COLO668 (cell line): ENCODE measurements at regions not wholly inside any gene's neighbourhood (a gene's known extent, or its start where the extent isn't known, plus 50 kb on each side); places are given as distances from the start of the nearest gene placed in this dataset.

Experiments
- DNase-seq: peaks from one replicate; lab custom pipeline; 2025; ENCODE audit not compliant: unreplicated experiment; lab: John Stamatoyannopoulos, UW

DNA sequence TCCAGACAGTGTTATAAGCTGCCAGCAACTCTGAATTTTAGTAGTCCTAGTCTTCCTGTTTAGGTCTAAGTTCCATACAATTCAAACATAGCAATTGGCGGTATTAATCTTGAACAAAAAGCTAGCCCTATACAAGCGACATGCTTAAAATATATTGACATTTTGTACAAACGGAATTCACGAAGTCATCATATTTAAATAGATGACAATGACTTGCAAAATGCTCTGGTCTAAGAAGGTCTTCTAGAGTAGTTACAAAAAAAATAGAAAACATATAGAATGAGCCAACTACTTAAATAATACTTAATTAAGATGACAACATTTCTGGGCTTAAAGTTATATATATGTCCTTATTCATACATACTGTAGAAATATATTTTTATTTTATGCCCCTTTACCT lies 446.6 kb downstream of the ANKRD7 start:
- no peak for DNase-seq

DNA sequence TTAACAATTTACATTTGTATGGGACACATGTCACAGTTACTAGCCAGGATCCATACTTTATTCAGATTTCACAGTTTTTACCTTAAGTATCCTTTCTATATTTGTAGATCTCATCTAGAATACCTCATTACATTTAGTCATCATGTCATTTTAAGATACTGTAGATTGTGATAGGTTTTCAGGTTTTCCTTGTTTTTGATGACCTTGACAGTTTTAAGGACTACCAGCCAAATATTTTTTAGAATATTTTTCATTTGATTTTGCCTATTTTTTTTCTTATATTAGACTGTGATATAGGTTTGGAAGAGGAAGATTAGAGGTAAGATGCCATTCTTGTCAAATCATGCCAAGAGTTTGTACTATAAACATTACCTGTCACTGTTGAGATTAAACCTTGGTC lies 460.3 kb downstream of the ANKRD7 start:
- DNase-seq: no peak

DNA sequence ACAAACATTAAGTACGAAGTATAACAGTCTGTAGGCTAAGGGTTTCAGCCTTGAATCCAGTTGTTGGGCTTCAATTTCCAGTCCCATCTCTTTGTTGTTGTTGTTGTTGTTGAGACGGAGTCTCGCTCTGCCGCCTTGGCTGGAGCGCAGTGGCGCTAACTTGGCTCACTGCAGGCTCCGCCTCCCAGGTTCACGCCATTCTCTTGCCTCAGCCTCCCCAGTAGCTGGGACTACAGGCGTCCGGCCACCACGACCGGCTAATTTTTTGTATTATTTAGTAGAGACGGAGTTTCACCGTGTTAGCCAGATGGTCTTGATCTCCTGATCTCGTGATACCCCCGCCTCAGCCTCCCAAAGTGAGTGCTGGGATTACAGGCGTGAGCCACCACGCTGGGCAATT lies 464.9 kb downstream of the ANKRD7 start:
- no peak for DNase-seq

DNA sequence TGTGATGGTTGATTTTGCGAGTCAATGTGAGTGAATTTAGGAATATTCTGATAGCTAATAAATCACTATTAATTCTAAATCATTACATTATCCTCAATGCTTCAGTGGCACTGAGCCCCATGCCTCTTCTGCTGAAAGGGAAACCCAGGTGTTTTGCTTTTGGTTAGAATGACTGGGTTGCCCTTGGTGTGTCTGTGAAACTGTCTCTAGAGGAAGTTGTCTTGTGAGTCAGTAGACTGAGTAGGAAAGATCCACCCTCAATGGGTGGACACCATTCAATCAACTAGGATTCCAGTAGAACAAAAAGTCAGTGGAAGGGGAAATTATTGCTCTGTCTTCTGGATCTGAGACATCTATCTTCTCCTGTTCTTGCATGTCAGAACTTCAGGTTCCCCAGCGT lies 472.4 kb downstream of the ANKRD7 start:
- no peak for DNase-seq

DNA sequence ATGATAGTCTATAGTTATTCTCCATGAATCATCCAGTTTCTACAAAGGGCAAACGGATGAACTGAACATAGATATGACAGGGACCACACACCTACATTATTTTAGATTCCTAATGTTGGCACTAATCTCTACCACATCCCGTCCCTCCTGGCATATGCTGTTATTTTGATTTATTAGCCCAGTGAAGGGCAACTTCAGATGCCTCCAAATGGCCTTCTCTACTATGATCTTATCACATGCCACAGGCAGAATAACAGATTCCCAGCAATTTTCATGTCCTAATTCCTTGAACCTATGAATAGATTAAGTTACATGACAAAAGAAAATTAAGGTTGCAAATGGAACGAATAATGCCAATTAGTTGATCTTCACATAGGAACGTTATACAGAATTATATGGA lies 474.7 kb downstream of the ANKRD7 start:
- no peak for DNase-seq

DNA sequence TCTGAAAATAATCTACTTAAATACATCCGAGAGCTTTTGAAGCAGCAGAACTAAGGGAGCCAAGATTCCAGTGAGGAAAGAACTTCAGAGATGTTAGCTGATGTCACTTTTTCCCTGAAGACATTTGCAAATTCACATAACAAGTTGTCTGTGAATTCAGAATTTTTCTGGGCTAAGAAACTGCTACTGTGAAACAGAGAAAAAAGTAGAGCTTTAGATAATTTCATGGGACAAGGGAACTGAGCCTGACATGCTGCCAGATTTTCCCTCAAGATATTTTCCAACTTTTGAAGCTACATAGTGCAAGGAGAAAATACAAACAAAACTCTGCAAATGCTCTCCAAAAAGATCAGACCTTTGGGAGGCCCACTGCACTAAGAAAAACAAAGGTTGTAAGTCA lies 484.2 kb downstream of the ANKRD7 start:
- no peak for DNase-seq

DNA sequence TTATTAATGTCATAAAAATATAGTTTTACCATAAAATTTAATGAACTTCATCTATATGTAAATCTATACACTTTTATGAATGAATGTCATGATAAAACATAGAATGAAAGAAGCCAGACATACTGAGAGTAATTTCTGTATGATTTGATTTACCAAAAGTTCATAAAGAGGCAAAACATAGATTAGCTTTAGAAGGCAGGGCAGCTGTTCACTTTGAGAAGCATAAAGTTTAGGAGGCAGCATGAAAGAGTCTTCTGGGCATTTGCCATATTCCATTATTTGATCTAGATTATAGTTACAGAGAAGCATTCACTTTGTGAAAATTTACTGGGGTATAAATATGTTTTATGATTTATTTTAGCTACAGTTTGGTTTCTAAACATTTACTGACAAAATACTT lies 487.2 kb downstream of the ANKRD7 start:
- no peak for DNase-seq

DNA sequence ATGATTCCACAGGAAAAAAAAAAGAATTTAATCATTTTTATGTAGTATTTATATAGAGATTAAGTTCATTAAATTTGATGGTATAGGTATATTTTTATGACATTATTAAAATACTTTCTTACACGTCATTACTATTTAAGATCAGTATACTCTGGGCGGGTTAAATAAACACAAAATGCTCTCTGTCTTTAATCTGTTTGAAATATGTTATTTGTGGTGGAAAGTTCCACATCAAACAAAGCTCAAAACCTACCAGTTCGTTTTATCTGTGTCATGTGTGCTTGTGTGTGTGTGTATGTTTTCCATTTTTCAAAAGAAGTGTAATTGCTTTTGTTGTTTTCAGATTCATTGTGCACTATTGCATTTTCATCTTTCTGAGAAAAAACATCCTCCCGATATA lies 488.5 kb downstream of the ANKRD7 start:
- no peak for DNase-seq

DNA sequence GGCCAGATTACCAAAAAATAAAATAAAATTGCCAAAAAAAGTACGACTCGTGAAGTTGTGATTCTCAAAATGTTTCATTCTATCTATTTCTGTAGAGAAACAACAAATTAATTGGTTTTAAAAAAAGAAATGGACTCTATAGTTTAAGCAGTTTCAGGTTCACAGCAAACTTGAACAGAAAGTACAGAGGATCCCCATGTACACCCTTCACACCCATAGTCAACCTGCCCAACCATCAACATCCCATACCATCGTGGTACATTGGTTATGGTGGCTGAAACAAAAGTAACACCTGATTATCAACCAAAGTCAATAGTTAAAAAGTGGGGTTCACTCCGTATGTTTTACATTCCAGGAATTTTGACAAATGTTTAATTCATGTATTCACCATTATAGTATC lies 496.1 kb downstream of the ANKRD7 start:
- no peak for DNase-seq

DNA sequence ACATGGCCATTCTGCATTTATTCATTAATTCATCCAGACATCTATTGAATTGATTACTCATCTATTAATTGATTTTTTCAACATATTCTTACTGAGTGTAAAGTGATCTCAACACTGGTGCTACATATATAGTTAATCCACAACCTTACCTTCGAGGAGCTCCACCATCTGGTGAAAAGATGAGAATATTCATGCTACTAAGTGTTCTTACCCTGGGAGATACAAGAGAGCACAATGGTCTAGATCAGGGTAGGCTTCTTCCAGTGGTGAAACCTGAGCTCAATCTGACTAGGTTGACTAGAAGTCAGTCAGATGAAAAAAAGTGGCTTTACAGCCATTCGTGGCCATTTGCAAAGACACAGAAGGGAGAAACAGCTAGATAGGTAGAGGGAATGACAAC lies 507.4 kb downstream of the ANKRD7 start:
- DNase-seq: no peak

DNA sequence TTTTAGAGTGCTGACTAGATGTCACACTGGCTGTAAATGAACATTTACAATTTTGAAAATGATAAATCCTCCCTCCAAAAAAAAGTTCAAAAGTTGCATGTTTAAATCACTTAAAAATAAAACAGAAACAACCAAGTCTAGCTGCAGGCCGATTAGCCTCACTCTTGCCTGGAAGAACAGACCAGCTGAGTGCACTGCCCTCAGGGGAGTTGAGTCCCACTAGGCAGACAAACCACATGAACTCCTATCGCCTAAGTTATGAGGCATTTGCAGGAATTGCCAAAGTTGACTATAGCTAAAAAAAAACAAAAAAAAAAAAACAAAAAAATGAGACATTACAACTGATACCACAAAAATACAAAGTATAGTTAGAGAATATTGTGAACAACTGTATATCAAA lies 510.0 kb downstream of the ANKRD7 start:
- DNase-seq: no peak

DNA sequence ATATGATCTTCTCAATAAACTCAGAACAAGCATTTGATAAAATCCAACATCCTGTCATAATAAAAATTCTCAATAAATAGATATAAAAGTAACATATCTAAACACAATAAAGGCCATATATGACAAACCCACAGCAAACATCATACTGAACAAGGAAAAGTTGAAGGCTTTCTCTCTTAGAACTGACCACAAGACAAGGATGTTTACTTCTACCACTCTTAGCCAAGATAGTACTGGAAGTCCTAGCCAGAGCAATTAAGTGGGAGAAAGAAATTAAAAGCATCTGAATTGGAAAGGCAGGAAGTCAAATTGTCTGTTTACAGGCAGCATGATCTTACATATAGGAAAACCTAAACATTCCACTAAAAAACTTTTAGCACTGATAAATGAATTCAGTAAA lies 510.9 kb downstream of the ANKRD7 start:
- no peak for DNase-seq

DNA sequence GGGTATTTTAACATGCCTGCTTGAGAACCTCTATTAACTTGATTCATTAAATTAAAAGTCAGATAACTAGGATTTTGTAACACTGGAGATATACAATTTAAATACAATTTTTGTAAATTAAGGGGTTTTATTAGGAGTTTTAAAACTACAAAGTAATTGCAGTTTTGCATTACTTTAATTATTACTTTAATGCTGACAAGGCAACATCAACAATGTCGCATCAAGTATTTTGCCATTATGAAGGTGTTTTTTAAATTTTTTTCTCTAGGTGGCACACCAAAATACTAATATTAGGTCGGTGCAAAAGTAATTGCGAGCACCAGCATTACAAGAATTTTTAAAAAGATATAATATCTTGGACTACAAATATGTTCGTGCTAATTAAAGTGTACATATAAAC lies 513.4 kb downstream of the ANKRD7 start:
- DNase-seq: no peak

DNA sequence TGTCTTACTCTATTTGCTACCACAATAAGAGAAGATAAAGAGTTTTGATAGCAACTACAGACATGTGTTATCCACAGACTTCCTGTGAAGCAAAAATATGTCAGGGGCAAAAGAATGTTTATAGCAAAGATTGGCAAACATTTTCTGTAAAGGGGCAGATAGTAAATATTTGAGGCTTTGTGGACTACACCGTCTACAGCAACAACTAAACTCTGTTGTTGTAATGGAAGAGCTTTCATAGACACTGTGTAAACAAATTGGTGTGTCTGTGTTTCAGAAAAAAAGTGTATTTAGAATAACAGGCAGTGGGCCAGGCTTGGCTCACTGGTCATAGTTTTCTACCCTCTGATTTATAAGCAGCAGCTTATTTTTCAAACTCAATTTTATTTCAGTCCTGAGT lies 521.4 kb downstream of the ANKRD7 start:
- DNase-seq: no peak

DNA sequence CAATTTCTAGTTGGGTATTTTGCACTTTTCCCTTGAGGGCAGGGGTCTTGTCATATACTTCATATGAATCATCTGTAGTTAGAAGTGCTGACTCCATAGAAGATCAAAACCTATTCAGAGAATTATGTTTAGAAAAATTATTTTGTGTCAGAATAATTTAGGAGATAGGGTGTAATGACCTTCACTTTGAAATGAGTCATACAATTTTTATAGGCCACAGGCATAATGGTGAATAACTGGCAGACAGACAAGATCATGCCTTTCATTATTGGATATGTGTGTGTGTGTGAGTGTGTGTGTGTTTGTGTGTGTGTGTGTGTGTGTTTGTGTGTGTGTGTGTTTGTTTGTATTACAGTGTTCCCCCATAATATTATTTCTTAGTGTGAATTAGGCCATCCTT lies 523.0 kb downstream of the ANKRD7 start:
- DNase-seq: no peak

DNA sequence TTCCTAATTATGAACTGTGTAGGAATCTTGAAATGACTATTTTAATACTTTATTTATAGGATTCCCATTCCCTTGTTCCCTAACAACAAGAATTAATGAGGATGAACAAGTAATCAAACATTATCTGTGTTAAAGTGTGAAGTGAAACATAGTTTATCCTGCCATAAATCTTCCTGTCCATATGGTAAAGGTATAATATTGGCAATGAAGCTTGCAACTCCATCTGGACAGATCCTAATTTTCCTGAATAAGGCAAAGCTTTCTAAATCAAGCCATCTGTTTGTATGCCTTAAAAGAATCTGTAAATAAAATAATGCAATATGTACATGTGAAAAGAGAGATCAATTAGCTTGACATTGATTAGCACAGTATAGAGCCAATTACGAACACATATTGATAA lies 529.0 kb downstream of the ANKRD7 start:
- DNase-seq: no peak

DNA sequence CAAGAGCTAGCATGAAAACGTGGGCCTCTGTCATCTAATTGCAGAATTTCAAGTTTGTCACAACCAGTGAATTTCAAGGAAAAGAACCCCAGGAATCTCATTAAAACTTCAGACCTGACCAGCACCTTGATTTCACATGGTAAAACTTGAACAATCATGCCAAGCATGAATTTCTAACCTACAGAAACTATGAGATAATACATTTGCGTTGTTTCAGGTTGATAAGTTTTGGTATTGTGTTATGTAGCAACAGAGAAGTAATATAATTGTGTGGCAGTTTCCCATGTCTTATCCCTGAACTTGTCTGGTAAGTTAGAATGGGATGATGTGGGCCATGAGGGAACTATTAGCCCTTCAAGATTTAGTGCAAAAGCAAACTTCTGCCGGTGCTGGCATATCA lies 530.1 kb downstream of the ANKRD7 start:
- DNase-seq: no peak

DNA sequence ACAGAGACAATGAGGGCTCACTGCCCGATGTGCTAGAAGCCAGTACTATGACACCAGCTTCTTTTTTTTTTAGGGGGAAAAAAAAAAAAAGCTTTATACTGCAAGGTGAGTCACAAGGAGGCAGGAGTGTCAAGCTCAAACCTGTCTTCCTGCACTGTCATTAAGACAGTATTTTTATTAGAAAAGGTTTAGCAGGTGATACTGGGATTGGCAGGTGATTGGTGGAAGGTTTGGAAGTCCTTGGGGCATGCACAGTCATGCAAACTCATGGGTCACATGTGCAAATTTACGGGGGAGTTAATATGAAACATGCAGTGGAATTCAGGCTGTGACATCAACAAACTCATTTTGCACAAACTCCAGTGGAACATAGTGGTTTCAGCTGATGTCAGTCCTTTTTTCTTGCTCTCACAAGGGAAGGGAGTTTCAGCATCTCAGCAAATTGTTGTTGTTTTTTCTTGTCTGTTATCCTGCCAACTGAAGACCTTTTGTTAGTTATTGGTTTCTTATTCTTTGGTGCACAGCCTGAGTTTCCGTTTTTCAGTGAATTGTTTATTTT lies 530.6 kb downstream of the ANKRD7 start:
- DNase-seq: no peak

DNA sequence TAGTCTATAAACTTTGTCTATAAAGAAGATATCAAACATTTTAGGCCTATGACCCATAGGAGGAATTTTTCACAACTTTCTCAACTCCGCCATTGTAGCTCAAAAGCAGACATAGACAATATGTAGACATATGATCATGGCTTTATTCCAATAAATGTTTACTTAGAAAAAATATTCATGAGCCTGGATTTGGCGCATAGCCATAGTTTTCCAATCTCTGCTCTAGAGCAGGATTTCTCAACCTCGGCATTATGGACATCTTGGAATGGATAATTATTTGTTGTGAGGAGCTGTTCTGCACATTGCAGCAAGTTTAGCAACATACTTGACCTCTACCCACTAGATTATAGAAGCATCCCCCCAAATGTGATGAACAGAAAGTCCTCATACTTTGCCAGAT lies 532.6 kb downstream of the ANKRD7 start:
- no peak for DNase-seq

DNA sequence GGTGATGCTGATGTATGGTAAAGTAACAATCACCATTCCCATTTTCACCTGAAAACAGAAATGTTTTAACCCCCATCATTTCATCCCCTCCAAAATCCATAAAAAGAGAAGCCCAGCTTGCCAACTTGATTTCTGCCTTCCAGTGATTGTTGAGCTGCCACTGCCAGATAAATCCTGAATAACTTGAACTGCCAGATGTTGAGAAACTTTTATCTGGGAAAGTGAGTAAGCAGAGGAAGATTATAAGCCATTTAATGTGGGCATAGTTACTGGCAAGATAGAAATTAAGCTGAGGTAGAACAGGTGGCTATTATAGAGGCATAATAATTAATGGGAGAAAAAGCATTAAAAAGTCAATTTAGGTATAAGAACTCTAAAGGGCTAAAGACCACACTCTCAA lies 534.1 kb downstream of the ANKRD7 start:
- DNase-seq: no peak

DNA sequence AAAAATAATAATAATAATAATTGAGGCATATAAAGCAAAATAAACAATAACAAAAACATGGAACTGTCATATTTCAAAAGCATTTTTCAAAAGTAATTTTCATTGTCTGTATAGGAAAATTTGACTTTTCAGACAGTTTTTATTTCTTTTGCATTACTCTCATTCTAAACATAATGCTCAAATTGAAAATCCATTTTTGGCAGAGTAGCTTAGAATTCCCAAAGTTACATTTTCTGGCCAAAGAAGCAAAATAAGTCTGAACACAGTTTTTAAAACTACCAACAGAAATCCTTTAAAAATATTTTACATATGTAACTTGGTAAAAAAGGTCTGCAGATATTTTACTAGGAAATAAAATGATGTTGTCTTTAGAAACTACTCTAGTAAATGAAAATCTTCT lies 535.4 kb downstream of the ANKRD7 start:
- DNase-seq: no peak

DNA sequence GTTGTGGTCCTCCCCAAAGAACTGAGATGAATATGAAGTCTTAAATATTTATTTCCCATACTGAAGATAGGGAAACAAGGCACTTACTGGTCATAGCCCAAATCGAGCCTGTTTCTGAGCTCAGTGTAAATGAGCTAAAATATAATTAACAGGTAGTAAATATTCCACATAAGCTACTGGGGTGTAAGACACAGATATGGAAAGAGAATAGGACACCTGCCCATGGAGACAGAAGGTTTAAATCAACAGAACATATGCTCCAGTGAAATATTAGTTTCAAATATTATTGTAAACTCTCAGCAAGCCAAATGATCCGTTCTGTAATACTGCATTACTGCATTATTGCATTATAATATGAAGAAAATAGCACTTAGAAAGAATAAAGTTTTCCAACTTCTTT lies 537.9 kb downstream of the ANKRD7 start:
- no peak for DNase-seq

DNA sequence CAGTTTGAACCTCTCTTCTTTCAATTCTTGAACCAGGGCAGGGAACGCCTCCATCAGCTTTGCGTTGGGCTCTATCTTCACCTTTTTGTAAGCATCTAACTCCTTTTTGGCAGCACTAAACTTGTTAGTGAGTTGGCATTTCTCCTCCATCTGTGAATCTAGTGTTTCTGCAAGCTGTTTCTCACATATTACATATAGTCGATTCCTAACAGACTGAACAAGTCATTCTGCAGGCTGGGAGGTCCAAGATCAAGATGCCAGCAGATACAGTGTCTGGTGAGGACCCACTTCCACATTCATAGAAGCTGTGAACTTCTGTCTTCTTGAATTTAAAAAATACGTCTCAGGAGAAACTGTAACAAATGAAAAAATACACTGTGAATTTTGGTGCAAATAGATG lies 539.7 kb downstream of the ANKRD7 start:
- DNase-seq: no peak

DNA sequence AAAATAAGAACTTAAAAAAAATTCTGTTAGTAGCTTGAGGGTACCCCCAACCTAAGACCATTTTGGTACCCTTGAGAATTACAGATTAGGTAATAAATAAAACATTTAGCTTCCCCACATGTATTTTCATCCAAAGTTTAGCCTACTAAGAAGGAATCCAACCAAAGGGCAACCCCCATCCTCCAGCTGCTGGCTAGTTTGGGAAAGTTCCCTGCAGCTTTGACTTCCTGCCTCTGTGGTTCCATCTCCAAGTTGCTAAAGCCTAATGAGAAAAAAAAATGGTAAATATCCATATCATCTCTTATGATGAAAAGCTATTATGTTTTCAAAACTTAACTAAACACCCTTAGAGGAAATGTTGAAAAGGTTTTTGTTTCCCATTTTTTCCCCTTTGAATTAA lies 547.2 kb downstream of the ANKRD7 start:
- DNase-seq: no peak
